Neutrophil (primary cell): ENCODE measurements at regions not wholly inside any gene's neighbourhood (a gene's known extent, or its start where the extent isn't known, plus 50 kb on each side); places are given as distances from the start of the nearest gene placed in this dataset.
A peak's percentile ranks its signal among the peaks of the same experiment; 100 is the strongest.

ENCODE experiments used
- H3K27ac ChIP-seq: fragments of 200-600 bp; sonication (generic); 2 replicates; pipeline ENCODE4 v1.5.1; 2016; ENCODE audit warnings: mild to moderate bottlenecking, moderate library complexity
- H3K27me3 ChIP-seq: fragments of 200-600 bp; sonication (generic); 2 replicates; pipeline ENCODE4 v1.6.0; 2016; ENCODE audit warnings: mild to moderate bottlenecking
- H3K36me3 ChIP-seq: fragments of 200-600 bp; sonication (generic); 2 replicates; pipeline ENCODE4 v1.5.1; 2017
- H3K4me1 ChIP-seq, 2 experiments: fragments of 200-600 bp in 1 of 2; sonication (generic) in 1 of 2; 1 replicate in 1 of 2; 2 replicates in 1 of 2; pipeline versions ENCODE4 v1.5.1 to v1.6.1; 2013 to 2016; ENCODE audit warnings: low read depth in 1 of 2, low read length in 1 of 2, mild to moderate bottlenecking in 1 of 2, moderate library complexity in 1 of 2; ENCODE audit not compliant: control insufficient read depth in 1 of 2, insufficient read depth in 1 of 2
- H3K4me3 ChIP-seq, 2 experiments: fragments of 200-600 bp in 1 of 2; sonication (generic) in 1 of 2; 1 replicate in 1 of 2; 2 replicates in 1 of 2; pipeline ENCODE4 v1.5.1; 2013 to 2016; ENCODE audit warnings: low read depth in 1 of 2, low read length in 1 of 2, mild to moderate bottlenecking in 1 of 2, moderate library complexity in 1 of 2
- H3K9me3 ChIP-seq: fragments of 200-600 bp; sonication (generic); 2 replicates; pipeline ENCODE4 v1.5.1; 2016
- CTCF ChIP-seq: fragments of 200-600 bp; sonication (generic); IDR thresholded peaks from 2 replicates; pipeline ENCODE4 v1.5.1; 2016; ENCODE audit warnings: antibody characterized with exemption

GRCh38 chr2:40037303-40037702, 258.2 kb upstream of the THUMPD2 start:
- Histone ChIP-seq H3K27me3 (no peaks in the 10 kb centered on the region), H3K4me1 (peaks cover 22 to 44% of the 10 kb centered on the region in 2 experiments), H3K9me3 (no peaks in the 10 kb centered on the region), H3K27ac (peak overlapping the region; percentile 59), H3K36me3 (no peaks in the 10 kb centered on the region), H3K4me3 (no peak overlapping the region)
- TF ChIP-seq CTCF = no peak

GRCh38 chr2:40036241-40036640, 257.2 kb upstream of the THUMPD2 start:
- no peaks in the 10 kb centered on the region for H3K36me3 ChIP-seq
- H3K9me3 ChIP-seq = no peaks in the 10 kb centered on the region
- no peak for TF ChIP-seq CTCF
- no peak overlapping the region for H3K27ac ChIP-seq
- no peaks in the 10 kb centered on the region for H3K27me3 ChIP-seq
- H3K4me3 ChIP-seq = no peak overlapping the region
- peaks cover 22 to 36% of the 10 kb centered on the region in 2 experiments for H3K4me1 ChIP-seq

- no peaks in the 10 kb centered on the region for H3K9me3 ChIP-seq
- H3K4me1 ChIP-seq = peaks cover 22 to 36% of the 10 kb centered on the region in 2 experiments
- no peak overlapping the region for H3K27ac ChIP-seq
- no peaks in the 10 kb centered on the region for H3K36me3 ChIP-seq
- H3K27me3 ChIP-seq = no peaks in the 10 kb centered on the region
- TF ChIP-seq CTCF = no peak
- H3K4me3 ChIP-seq = no peak overlapping the region
Observed at GRCh38 chr2:40034801-40035200, 255.7 kb upstream of the THUMPD2 start.

GRCh38 chr2:40034198-40034597, 255.1 kb upstream of the THUMPD2 start:
- H3K9me3 ChIP-seq = no peaks in the 10 kb centered on the region
- no peak overlapping the region for H3K27ac ChIP-seq
- TF ChIP-seq CTCF = no peak
- H3K36me3 ChIP-seq = no peaks in the 10 kb centered on the region
- peaks cover 22 to 30% of the 10 kb centered on the region in 2 experiments for H3K4me1 ChIP-seq
- no peak overlapping the region for H3K4me3 ChIP-seq
- no peaks in the 10 kb centered on the region for H3K27me3 ChIP-seq

GRCh38 chr2:40033781-40034180, 254.7 kb upstream of the THUMPD2 start:
- Histone ChIP-seq H3K36me3 (no peaks in the 10 kb centered on the region), H3K9me3 (no peaks in the 10 kb centered on the region), H3K27me3 (no peaks in the 10 kb centered on the region), H3K4me3 (no peak overlapping the region), H3K4me1 (peaks cover 18 to 26% of the 10 kb centered on the region in 2 experiments), H3K27ac (no peak overlapping the region)
- no peak for TF ChIP-seq CTCF
